GM12875 (cell line): ENCODE measurements at regions not wholly inside any gene's neighbourhood (a gene's known extent, or its start where the extent isn't known, plus 50 kb on each side); places are given as distances from the start of the nearest gene placed in this dataset.

ENCODE experiments used
- H3K4me3 ChIP-seq: one replicate; pipeline ENCODE4 v1.5.1; 2011; ENCODE audit warnings: low read depth, low read length, control low read depth
- CTCF ChIP-seq: IDR thresholded peaks from 2 replicates; pipeline ENCODE4 v1.5.1; 2011; ENCODE audit warnings: low read depth, mild to moderate bottlenecking, control low read depth, inconsistent platforms, low read length, moderate library complexity, borderline replicate concordance; ENCODE audit not compliant: insufficient read depth

GRCh38 chr1:163866564-163866963, 544.8 kb downstream of the NUF2 start:
- no peak overlapping the region for H3K4me3 ChIP-seq
- no peak for TF ChIP-seq CTCF

- H3K4me3 ChIP-seq: no peak overlapping the region
- TF ChIP-seq CTCF: no peak
These were observed 548.9 kb downstream of the NUF2 start for GRCh38 chr1:163870666-163871065.

GRCh38 chr1:163872067-163872466, 550.3 kb downstream of the NUF2 start:
- no peak overlapping the region for H3K4me3 ChIP-seq
- TF ChIP-seq CTCF: no peak

- TF ChIP-seq CTCF: peak; percentile 41; the same call in 1 of the 2 replicates
- no peak overlapping the region for H3K4me3 ChIP-seq
These were observed 552.3 kb downstream of the NUF2 start for GRCh38 chr1:163874070-163874469.

- no peak overlapping the region for H3K4me3 ChIP-seq
- no peak for TF ChIP-seq CTCF
These were observed 553.6 kb downstream of the NUF2 start for GRCh38 chr1:163875200-163875926.

- no peak for TF ChIP-seq CTCF
- no peak overlapping the region for H3K4me3 ChIP-seq
These were observed 554.2 kb downstream of the NUF2 start for GRCh38 chr1:163875927-163876320.

GRCh38 chr1:163876546-163876945, 554.8 kb downstream of the NUF2 start:
- no peak overlapping the region for H3K4me3 ChIP-seq
- TF ChIP-seq CTCF: no peak
